ENCODE measurements at regions not wholly inside any gene's neighbourhood (a gene's known extent, or its start where the extent isn't known, plus 50 kb on each side); places are given as distances from the start of the nearest gene placed in this dataset.

- TF ChIP-seq CTCF (IDR thresholded peaks at IDR 0.05): no peak
Measured at GRCh38 chr3:99170867-99171517, 269.5 kb upstream of the DCBLD2 start.

GRCh38 chr3:99167071-99167470 lies 265.6 kb upstream of the DCBLD2 start:
- TF ChIP-seq CTCF (IDR thresholded peaks at IDR 0.05): no peak

DNA sequence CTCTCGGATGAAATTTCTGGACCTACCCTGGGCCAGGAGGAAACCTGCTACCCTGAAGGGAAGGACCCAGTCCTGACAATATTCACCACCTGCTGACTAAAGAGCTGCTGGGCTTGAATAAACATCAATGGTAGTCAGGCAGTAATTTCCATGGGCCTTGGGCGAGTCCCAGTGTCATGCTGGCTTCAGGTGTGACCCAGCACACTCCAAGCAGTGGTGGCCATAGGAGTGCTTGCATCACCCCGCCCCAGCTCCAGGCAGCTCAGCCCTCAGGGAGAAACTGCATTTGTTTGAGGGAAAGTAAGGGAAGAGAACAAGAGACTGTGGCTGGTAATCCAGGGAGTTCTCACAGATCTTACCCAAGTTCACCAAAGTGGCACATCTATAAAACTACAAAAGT lies 261.8 kb upstream of the DCBLD2 start:
- TF ChIP-seq CTCF (IDR thresholded peaks at IDR 0.05): no peak

- no peak for TF ChIP-seq CTCF (IDR thresholded peaks at IDR 0.05)
Measured at GRCh38 chr3:99159220-99159762, 257.8 kb upstream of the DCBLD2 start.

DNA sequence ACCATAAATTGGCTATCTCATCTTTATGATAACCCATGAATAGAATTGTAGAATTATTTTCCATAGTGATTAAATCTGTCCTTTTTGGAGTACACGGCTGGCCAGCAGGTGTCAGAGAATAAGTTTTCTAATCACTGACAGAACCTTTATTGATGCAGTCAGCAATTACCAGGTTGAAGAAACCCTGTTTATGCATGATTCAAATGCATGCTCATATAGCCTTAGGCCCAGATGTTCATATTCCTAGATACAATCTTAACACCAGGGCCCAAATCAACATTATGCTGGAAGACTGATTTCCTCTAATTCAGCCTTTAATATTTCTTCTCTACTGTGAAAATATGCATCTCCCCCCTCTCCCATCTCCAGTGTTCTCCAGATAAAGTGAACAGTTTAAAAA lies 243.5 kb upstream of the DCBLD2 start:
- TF ChIP-seq CTCF (IDR thresholded peaks at IDR 0.05): no peak

DNA sequence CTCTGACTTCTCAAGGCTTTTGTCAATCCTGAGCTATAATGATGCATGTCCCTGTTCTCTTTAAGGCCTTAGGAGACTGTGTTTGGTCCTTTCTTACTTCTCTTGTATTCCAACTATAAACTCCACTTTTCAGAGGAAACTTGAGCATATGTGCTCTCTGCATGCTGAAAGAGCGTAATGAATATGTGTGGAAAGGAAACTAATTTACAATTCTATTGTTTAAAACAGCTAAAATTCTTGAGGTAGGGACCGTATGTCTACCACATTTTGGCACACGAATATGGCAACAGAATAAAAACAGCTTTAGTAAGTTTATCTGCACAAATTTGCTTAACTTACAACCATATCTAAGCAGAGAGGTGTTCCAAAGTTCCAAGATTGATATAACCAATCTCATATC lies 242.0 kb upstream of the DCBLD2 start:
- no peak for TF ChIP-seq CTCF (IDR thresholded peaks at IDR 0.05)

- TF ChIP-seq CTCF (IDR thresholded peaks at IDR 0.05): no peak
Measured at GRCh38 chr3:99134986-99135385, 233.5 kb upstream of the DCBLD2 start.

DNA sequence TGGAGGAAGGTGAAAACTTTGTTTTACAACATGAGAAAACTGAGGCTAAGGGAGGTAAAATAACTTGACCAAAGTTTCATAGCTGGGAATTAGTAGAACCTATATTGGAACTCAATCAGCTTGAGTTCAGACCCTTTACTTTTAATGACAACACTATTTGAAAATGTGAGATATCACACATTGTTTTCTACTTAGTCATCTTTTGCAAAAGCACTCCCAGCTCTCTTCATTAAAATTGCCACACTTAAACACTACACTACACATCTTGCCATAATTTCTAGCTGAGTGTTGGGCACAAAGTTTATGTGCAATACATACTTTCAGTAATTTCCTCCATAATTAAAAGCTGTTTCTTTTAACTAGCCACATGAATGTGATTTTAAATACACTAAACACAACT lies 230.4 kb upstream of the DCBLD2 start:
- TF ChIP-seq CTCF (IDR thresholded peaks at IDR 0.05): no peak
